Chondrocyte (in vitro differentiated cells): ENCODE measurements at regions not wholly inside any gene's neighbourhood (a gene's known extent, or its start where the extent isn't known, plus 50 kb on each side); places are given as distances from the start of the nearest gene placed in this dataset.
A peak's percentile ranks its signal among the peaks of the same experiment; 100 is the strongest.

ENCODE experiments used
- DNase-seq: peaks from one replicate; pipeline ENCODE4 v3.0.0; 2021; ENCODE audit warnings: mixed read lengths, low spot score
- H3K27ac Mint-ChIP-seq: one replicate; pipeline ENCODE4 v1.8.0; 2021; ENCODE audit warnings: mild to moderate bottlenecking, moderate library complexity, mixed read lengths; ENCODE audit not compliant: unreplicated experiment
- H3K27me3 Mint-ChIP-seq: 2 replicates; pipeline ENCODE4 v1.8.0; 2021; ENCODE audit warnings: low read depth, mixed read lengths
- H3K36me3 Mint-ChIP-seq: 2 replicates; pipeline ENCODE4 v1.8.0; 2021; ENCODE audit warnings: low read depth, mixed read lengths
- H3K4me1 Mint-ChIP-seq: 2 replicates; pipeline ENCODE4 v1.8.0; 2021; ENCODE audit warnings: low read depth, mild to moderate bottlenecking, mixed read lengths
- H3K4me3 Mint-ChIP-seq: one replicate; pipeline ENCODE4 v1.8.0; 2021; ENCODE audit warnings: mild to moderate bottlenecking, moderate library complexity, mixed read lengths; ENCODE audit not compliant: unreplicated experiment
- H3K9me3 Mint-ChIP-seq: 2 replicates; pipeline ENCODE4 v1.8.0; 2021; ENCODE audit warnings: low read depth, mixed read lengths
- CTCF ChIP-seq: fragments of 200-600 bp; sonication (generic); IDR thresholded peaks from 2 replicates; pipeline ENCODE4 v1.5.0; 2021; ENCODE audit warnings: antibody characterized with exemption, mild to moderate bottlenecking, moderate library complexity

- Mint-ChIP-seq H3K36me3 (no peaks in the 10 kb centered on the region), H3K27ac (no peak overlapping the region), H3K27me3 (peaks cover 6% of the 10 kb centered on the region), H3K4me3 (no peak overlapping the region), H3K9me3 (no peaks in the 10 kb centered on the region), H3K4me1 (peaks cover 21% of the 10 kb centered on the region)
- no peak for TF ChIP-seq CTCF
- no peak for DNase-seq
These were observed 257.6 kb upstream of the PHYHIPL start for GRCh38 chr10:58918887-58919286.

- no peaks in the 10 kb centered on the region for H3K36me3 Mint-ChIP-seq
- peaks cover 2% of the 10 kb centered on the region for H3K27me3 Mint-ChIP-seq
- no peak for DNase-seq
- peaks cover 21% of the 10 kb centered on the region for H3K4me1 Mint-ChIP-seq
- TF ChIP-seq CTCF, result no peak
- no peak overlapping the region for H3K4me3 Mint-ChIP-seq
- peak overlapping the region; percentile 73 for H3K27ac Mint-ChIP-seq
- H3K9me3 Mint-ChIP-seq, result no peaks in the 10 kb centered on the region
These were observed 256.4 kb upstream of the PHYHIPL start for GRCh38 chr10:58919927-58920654.

- Mint-ChIP-seq H3K27me3 (peaks cover 2% of the 10 kb centered on the region), H3K4me3 (no peak overlapping the region), H3K36me3 (no peaks in the 10 kb centered on the region), H3K9me3 (no peaks in the 10 kb centered on the region), H3K27ac (peak overlapping the region; percentile 73), H3K4me1 (peaks cover 21% of the 10 kb centered on the region)
- no peak for DNase-seq
- TF ChIP-seq CTCF, result no peak
These were observed 255.8 kb upstream of the PHYHIPL start for GRCh38 chr10:58920655-58921003.

GRCh38 chr10:58921421-58921855 is 255.0 kb upstream of the PHYHIPL start:
- Mint-ChIP-seq H3K36me3 (no peaks in the 10 kb centered on the region), H3K4me1 (peaks cover 21% of the 10 kb centered on the region), H3K27me3 (peaks cover 2% of the 10 kb centered on the region), H3K27ac (no peak overlapping the region), H3K9me3 (no peaks in the 10 kb centered on the region), H3K4me3 (no peak overlapping the region)
- TF ChIP-seq CTCF, result no peak
- DNase-seq, result no peak

- Mint-ChIP-seq H3K4me3 (no peak overlapping the region), H3K27me3 (no peaks in the 10 kb centered on the region), H3K27ac (no peak overlapping the region), H3K9me3 (no peaks in the 10 kb centered on the region), H3K4me1 (peaks cover 10% of the 10 kb centered on the region), H3K36me3 (no peaks in the 10 kb centered on the region)
- no peak for TF ChIP-seq CTCF
- DNase-seq, result no peak
These were observed 251.1 kb upstream of the PHYHIPL start for GRCh38 chr10:58925381-58925780.
